ENCODE measurements at regions not wholly inside any gene's neighbourhood (a gene's known extent, or its start where the extent isn't known, plus 50 kb on each side); places are given as distances from the start of the nearest gene placed in this dataset.

DNA sequence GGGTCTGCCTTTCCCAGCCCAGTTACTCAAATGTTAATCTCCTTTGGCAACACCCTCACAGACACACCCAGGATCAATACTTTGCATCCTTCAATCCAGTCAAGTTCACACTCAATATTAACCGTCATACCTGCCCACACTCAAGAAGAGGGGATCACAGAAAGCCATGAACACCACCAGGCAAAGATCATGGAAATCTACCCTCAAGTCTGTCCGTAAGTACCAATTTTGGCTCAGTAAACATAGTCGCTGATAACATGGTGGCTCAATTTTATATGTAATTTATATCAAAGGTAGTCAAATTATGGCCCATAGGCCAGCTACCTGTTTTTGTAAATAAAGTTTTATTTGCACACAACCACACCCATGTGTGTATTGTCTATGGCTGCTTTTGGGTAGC, 102.3 kb upstream of the MAP2 start:
- Histone ChIP-seq H3K4me3 (no peak overlapping the region), H3K27me3 (peaks cover 0 to 3% (median 0%) of the 10 kb centered on the region in 4 donors), H3K36me3 (no peaks in the 10 kb centered on the region), H3K9me3 (no peaks in the 10 kb centered on the region), H3K27ac (no peak overlapping the region), H3K4me1 (no peaks in the 10 kb centered on the region)
- DNase-seq, result no peak
- WGBS, 2 donors, result 90 to 95% methylated on average over 3 of the region's 3 CpGs
- TF ChIP-seq POLR2A (IDR thresholded peaks at IDR 0.05), result no peak
- TF ChIP-seq, protein P1, sequence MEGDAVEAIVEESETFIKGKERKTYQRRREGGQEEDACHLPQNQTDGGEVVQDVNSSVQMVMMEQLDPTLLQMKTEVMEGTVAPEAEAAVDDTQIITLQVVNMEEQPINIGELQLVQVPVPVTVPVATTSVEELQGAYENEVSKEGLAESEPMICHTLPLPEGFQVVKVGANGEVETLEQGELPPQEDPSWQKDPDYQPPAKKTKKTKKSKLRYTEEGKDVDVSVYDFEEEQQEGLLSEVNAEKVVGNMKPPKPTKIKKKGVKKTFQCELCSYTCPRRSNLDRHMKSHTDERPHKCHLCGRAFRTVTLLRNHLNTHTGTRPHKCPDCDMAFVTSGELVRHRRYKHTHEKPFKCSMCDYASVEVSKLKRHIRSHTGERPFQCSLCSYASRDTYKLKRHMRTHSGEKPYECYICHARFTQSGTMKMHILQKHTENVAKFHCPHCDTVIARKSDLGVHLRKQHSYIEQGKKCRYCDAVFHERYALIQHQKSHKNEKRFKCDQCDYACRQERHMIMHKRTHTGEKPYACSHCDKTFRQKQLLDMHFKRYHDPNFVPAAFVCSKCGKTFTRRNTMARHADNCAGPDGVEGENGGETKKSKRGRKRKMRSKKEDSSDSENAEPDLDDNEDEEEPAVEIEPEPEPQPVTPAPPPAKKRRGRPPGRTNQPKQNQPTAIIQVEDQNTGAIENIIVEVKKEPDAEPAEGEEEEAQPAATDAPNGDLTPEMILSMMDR (IDR thresholded peaks at IDR 0.05), result no peak
- intact Hi-C loops (cut with DNase I), result no loop called here

DNA sequence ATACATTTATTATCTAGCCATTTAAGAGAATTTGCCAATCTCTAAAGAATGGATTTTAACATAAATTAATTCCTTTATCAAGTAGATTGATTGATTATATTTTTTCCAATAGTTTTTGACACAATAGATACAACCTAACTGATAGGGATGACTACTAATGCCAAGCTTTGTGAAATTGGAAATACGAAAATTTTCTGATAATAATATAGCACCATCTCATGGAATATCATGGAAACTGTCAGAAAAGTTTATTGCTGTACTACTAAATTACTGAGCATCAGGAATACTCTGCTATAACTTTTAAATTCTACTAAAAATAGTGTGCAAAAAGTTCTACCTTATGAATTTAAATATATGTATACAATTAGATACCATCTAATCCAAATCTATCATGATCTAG, 101.8 kb upstream of the MAP2 start:
- Histone ChIP-seq H3K4me1 (no peaks in the 10 kb centered on the region), H3K9me3 (no peaks in the 10 kb centered on the region), H3K36me3 (no peaks in the 10 kb centered on the region), H3K27ac (no peak overlapping the region), H3K27me3 (peaks cover 0 to 3% (median 0%) of the 10 kb centered on the region in 4 donors), H3K4me3 (no peak overlapping the region)
- intact Hi-C loops (cut with DNase I), result no loop called here
- DNase-seq, result no peak
- no peak for TF ChIP-seq POLR2A (IDR thresholded peaks at IDR 0.05)
- TF ChIP-seq, protein P1 (IDR thresholded peaks at IDR 0.05), result no peak
- 29 to 61% methylated on average over 1 of the region's 1 CpG for WGBS, 2 donors

DNA sequence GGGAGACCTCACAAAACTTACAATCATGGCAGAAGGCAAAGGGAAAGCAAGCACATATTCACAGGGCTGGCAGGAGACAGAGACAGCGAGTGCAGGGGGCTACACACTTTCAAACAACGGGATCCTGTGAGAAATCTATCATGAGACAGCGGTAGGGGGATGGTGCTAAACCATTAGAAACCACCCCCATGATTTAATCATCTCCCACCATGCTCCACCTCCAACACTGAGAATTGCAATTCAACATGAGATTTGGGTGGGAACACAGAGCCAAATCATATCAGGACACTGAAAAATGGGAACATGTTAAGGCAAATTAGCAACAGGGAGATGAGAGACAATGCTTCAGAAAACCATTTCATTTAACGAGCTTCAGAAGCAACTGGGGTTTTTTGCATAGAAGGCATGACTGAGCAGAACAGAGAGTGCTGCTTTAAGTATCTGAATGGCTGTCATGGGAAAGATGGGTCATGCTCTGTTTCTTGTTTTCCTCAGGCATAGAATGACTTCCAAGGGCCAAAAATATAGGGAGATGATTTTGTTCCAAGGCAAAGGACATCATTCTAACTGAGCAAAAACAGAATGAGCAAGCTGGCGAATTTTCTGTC, 100.8 kb upstream of the MAP2 start:
- Histone ChIP-seq H3K4me1 (no peaks in the 10 kb centered on the region), H3K4me3 (no peak overlapping the region), H3K9me3 (no peaks in the 10 kb centered on the region), H3K27me3 (peaks cover 0 to 3% (median 0%) of the 10 kb centered on the region in 4 donors), H3K27ac (no peak overlapping the region), H3K36me3 (no peaks in the 10 kb centered on the region)
- TF ChIP-seq, protein P1 (IDR thresholded peaks at IDR 0.05), result no peak
- no peak for TF ChIP-seq POLR2A (IDR thresholded peaks at IDR 0.05)
- intact Hi-C loops (cut with DNase I), result no loop called here
- 56 to 70% methylated on average over 5 of the region's 5 CpGs for WGBS, 2 donors
- no peak for DNase-seq

DNA sequence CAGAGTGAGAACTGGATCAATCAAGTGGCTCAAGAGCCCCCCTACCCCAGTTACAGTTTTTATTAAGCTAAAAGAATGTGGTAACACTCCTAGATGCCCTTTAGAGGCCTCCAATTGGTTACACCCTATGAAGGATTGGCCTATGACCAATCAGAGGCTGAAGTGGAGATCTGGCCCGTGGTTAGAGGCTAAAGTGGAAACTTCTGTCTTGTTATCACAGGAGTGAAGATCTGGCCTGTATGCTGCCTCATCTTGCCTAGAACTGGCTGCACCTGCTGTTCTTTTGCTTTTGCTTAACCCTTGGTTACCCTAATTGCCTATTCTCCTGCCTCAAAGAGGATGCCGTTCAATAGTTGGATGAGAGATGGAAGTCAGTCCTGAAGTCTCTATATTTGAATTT, 100.1 kb upstream of the MAP2 start:
- Histone ChIP-seq H3K27ac (no peak overlapping the region), H3K9me3 (no peaks in the 10 kb centered on the region), H3K27me3 (peaks cover 0 to 3% (median 0%) of the 10 kb centered on the region in 4 donors), H3K4me3 (no peak overlapping the region), H3K36me3 (no peaks in the 10 kb centered on the region), H3K4me1 (no peaks in the 10 kb centered on the region)
- TF ChIP-seq, protein P1 (IDR thresholded peaks at IDR 0.05), result no peak
- TF ChIP-seq POLR2A (IDR thresholded peaks at IDR 0.05), result no peak
- 54 to 85% methylated on average over 2 of the region's 2 CpGs for whole genome bisulfite sequencing, 2 donors
- intact Hi-C loops (cut with DNase I), result no loop called here
- DNase-seq, result no peak

DNA sequence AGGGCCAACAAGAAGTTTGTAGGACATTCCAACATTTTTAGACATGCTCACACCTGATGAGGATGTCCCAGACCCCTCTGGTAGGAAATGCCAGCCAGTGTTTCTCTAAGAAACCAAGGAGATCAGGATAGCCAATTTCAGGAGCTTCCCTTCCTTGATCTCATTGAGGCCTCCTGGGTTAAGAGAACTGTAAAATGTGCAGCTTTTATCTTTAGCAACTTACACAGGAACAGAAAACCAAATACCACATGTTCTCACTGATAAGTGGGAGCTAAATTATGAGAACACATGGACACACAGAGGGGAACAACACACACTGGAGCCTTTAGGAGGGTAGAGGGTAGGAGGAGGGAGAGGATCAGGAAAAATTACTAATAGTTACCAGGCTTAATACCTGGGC, 99.6 kb upstream of the MAP2 start:
- Histone ChIP-seq H3K4me3 (no peak overlapping the region), H3K4me1 (no peaks in the 10 kb centered on the region), H3K36me3 (no peaks in the 10 kb centered on the region), H3K27ac (no peak overlapping the region), H3K27me3 (peaks cover 0 to 3% (median 0%) of the 10 kb centered on the region in 4 donors), H3K9me3 (no peaks in the 10 kb centered on the region)
- intact Hi-C loops (cut with DNase I), result no loop called here
- no peak for TF ChIP-seq POLR2A (IDR thresholded peaks at IDR 0.05)
- TF ChIP-seq, protein P1 (IDR thresholded peaks at IDR 0.05), result no peak
- DNase-seq, result no peak

Measured in esophagus squamous epithelium (tissue), 5 donors.